ENCODE measurements at regions not wholly inside any gene's neighbourhood (a gene's known extent, or its start where the extent isn't known, plus 50 kb on each side); places are given as distances from the start of the nearest gene placed in this dataset.

DNA sequence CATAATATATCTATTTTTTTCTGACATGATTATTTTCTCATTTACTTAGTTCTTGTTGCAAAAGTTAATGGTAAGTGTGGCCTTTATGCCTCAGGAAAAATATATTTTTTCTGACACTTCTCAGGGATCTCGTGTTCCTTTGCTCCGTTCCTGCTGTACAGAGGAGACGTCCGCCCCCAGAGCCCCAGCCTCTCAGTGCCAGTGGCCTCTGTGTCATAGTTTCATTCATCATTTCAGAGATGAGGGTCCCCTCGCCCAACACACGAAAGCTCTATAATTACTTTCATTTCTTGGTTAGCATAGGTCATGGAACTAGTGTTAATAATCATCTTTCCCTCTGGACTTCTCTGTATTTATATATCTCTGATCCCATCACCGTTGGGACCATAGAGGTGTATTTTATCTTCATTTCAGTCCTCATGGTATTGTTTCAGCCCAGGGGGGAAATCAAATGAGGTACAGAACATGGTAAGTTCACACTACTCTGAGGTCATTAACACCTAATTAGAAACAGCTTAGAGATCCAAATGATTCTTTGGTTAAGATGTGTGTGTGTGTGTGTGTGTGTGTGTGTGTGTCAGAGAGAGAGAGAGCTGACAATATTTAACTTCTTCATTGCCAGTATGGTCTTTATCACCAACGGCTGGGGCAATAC is 631.1 kb upstream of the TENM3 start:
- FAIRE-seq (no peak), DNase-seq (ENCODE audit: extremely low spot score, insufficient read length, low read depth) (no peak)

DNA sequence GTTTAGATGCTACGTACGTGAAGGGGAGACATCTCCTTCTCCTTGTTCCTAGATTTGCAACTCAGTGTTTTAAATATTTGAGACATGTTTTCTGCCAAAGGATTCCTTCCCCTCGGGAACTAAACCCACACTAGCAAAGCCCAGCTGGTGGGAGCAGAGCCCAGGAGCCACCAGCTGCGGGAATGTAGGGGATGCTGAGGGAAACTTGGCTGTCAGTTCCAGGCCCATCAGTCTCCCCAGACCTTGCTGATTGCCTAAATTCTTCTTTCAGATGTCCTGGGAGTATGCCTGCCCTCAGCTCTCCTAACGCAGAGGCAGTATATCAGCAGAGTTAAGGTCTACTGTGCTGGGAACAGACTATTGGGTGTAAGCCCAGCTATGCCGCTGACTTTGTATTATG is 630.0 kb upstream of the TENM3 start:
- DNase-seq (ENCODE audit: extremely low spot score, insufficient read length, low read depth) (no peak), FAIRE-seq (no peak)

DNA sequence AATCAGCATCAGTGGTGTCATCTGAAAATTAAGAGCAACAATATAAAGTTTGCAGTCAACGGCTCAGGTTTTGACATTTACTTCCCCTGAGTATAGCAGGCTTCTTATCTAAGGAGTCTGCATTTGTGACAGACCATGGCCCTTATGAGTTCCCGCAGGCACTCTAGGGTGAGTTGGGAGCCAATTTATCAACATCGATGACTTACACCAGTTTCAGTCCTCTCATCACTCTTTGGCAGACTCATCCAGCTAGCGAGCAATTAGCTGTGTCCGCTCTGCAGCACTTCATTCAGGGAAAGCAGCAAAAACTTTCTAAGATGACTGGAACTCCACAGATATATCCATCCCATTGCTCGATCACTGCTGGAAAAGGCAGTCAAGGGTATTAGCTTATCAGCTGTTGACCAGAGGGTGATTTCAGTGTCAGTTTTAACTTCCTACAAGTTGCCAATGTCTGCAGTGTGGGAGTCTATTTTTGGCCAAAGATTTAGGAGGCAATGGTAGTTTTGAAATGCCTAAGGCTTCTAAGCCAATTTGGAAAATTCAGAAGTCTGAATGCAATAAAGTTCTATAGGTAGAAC is 625.1 kb upstream of the TENM3 start:
- FAIRE-seq (no peak), DNase-seq (ENCODE audit: extremely low spot score, insufficient read length, low read depth) (no peak)

DNA sequence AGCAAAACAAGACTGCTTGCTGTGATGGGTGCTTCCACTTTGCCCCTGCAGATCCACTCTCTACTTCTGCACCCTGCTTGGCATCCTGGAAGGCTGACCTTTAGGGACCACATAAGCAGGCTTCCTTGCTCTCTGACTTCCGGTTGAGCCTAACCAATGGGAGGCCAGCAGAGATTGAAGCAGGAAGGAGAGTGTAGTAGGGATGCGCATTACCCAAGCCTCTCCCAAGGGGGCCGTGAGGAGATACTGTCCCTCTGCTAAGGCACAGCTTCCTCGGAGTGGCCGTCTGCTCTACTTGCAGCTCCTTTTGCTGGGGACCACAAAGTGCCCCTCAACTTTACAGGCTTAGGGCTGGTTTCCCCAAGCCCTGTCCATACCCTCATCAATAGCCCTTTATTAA is 624.3 kb upstream of the TENM3 start:
- no peak for FAIRE-seq
- no peak for DNase-seq (ENCODE audit: extremely low spot score, insufficient read length, low read depth)

DNA sequence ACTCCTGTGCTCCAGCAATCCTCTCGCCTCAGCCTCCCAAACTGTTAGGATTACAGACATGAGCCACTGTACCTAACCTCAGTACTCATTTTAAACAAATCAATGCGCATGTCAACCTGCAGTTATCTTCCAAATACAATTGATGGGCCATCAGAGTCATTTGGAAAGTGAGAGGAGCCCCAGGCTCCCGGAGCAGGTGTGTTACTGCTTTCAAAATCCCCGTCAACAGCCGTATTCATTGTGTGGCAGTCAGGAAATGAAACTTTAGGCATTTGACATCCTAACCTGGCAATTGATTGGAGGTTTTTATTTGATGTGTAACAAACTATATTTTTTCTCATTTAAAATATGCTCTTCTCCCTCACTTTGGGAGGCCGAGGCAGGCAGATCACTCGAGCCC is 623.6 kb upstream of the TENM3 start:
- FAIRE-seq (no peak), DNase-seq (ENCODE audit: extremely low spot score, insufficient read length, low read depth) (no peak)

DNA sequence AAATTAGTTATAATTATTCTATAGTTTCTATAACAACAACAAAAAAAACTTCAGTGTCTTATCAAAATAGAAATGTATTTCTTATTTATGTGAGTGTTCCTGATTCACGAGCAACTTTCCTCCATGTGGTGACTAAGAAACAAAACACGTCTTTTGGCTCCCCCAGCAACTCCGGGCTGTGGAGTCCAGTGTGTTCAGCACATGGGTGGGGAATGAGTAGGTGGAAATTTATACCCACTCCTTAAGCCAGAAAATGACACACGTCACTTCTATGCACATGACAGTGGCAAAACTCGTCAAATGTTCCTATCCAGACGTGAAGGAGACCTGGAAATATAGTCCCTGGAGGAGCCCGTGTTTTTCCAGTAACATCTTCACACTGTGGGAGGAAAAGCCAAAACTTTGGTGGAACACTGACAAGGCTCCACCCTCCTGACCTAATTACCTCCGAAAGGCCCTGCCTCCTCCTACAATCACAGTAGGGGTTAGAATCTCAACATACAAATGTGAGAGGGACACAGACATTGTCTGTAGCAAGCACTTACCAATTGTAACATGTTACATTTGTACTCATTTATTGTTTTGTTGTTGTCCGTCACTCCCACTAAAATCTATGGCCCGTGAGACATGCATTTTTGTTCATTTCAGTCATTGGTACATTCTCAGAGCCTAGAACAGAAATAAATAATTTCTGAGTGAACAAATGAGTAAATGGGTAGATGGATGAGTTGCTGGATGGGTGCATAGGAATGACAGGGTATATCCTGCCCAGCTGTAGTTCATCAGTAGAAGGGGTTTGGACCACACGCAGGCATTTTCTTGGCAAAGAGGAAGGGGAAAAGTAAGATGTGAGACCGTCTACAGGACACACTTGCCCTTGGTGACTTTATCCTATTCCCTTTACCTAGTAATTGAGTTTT is 605.8 kb upstream of the TENM3 start:
- DNase-seq (ENCODE audit: extremely low spot score, insufficient read length, low read depth) (no peak), FAIRE-seq (no peak)

DNA sequence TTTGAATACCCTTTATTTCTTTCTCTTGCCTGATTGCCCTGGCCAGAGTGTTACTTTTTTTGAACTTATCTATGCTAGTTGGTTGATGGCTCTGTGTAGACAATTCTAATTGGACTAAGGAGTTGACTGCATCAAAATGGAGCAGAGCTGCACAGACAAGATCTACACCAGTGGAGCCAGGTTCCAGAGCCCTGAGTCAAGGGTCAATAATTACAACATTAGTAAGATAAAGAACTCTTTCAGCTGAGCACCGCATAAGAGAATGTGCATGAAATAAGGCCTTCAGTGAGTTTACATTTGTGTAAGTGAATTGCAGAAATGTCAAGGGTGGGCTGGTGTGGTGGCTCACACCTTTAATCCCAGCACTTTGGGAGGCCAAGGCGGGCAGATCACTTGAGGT is 599.7 kb upstream of the TENM3 start:
- no peak for FAIRE-seq
- no peak for DNase-seq (ENCODE audit: extremely low spot score, insufficient read length, low read depth)

DNA sequence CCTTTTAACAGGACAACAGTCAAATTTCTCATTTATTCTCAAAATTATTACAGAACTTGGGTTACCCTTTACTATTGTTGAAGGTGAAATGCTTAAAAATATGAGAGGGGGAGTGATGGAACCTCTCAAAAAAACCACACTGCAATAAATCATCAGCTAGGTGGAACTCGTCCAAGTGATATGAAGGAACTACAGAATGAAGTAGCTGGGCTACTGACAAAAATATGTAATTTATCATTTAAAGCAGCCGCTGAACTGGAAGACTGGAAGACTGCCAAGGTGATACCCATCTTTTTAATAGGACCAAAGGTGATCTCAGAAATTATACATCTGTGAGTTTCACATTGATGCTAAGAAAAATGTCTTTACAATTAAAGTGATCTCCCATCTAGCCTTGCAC is 597.7 kb upstream of the TENM3 start:
- FAIRE-seq (no peak), DNase-seq (ENCODE audit: extremely low spot score, insufficient read length, low read depth) (no peak)

DNA sequence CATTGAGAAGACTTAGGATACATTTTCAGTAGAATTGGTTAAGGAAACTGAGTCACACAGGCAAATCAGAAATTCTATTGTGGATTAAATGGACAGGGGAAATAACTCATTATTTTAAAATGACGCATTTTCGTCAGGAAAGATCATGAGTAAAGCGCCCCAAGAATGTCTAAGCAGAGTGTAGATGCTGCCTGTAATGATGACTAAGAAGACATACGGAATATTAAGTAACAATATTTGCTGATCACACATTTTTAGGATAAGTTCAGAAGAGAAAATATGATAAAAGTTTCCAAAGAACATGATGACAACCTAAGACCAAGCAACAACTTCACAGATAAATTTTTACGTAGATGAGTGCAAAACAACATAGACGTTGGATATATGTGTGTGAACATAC is 596.3 kb upstream of the TENM3 start:
- DNase-seq (ENCODE audit: extremely low spot score, insufficient read length, low read depth) (no peak), FAIRE-seq (no peak)

DNA sequence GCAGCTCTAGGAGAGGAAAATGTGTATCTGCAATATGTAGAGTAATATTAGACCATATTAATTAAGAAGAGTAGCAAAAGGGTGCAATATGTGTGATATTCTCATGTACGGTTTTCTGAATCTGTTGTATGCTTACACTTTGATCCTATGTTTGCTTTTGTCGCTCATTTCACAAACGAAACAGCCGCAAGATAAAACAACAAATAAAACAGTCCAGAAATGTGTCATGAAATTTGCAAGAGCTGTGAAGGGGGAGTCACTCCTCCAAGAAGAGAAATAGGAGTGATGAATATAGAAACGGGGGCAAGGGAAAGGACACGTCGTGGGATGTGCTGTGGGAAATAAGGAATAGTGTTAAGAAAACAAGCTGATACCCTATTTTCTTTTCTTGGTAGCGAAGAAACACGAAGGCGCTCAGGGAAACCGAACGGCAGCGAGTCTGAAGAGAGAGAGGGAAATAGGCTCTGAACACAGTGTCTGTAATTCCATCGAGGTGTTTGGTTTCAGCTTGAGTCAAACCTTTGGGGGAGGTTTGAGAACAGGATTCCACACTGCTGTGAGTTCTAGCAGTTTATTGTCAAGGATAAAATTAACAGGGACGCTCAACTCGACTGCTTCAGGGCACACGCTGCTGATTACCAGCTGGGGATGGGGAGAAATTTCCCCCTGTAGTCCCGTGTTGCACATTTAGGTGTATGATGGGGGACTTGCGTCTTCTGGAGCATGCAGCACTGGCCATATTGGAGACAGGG is 595.6 kb upstream of the TENM3 start:
- no peak for DNase-seq (ENCODE audit: extremely low spot score, insufficient read length, low read depth)
- no peak for FAIRE-seq

DNA sequence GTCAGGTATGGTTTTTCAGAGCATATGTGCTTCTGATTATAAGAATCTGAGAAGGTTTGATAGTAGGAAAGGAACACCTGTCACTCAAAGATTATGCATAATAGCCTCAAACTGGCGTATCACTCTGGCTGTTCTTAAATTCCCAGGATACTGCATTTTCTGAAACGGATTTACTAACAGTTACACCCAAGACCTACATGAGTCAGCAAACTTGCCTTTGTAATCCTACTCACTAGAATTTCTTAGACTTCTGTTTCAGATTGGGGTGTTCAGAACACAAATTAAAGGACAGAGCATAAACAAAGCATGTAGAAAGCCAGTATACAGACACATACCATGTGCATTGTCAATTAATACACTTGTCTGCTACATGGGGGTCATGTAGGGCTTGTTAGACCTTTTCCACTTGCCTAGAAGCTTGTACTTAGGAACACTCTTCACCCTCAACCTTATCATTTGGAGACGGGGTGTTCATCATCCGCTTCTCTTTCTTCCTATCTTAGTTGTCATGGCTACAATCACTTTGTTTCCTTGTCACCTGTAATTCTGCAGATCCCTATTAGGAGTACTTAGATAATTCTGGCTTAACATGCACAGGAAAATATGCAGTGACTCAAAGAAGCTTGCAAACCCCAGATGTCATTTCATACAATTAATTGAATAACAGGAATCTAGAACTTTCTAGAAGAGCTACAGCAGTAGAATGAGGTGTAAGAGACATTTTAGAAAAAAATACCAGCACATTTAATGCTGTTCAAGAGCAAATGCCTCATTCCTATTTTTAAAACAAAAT is 593.0 kb upstream of the TENM3 start:
- DNase-seq (ENCODE audit: extremely low spot score, insufficient read length, low read depth) (no peak), FAIRE-seq (no peak)

DNA sequence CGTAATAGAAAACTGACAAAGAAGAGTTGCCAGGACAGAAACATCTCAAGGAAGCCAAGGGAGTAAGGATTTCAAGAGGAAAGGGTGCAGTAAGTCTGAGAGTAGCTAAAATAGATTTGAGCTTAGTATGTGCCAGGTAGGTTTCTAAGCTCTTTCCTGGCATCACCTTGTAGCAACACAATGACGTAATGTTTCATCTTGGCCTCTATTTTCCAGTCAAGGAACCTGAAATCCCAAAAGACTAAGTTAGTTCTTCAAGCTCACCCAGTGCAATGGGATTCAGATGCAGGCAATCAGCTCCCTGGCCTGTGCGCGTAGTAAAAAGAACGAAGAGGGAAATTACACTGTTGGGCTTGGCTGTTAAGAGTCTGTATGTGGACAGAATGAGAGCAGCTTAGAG is 586.5 kb upstream of the TENM3 start:
- FAIRE-seq (no peak), DNase-seq (ENCODE audit: extremely low spot score, insufficient read length, low read depth) (no peak)

DNA sequence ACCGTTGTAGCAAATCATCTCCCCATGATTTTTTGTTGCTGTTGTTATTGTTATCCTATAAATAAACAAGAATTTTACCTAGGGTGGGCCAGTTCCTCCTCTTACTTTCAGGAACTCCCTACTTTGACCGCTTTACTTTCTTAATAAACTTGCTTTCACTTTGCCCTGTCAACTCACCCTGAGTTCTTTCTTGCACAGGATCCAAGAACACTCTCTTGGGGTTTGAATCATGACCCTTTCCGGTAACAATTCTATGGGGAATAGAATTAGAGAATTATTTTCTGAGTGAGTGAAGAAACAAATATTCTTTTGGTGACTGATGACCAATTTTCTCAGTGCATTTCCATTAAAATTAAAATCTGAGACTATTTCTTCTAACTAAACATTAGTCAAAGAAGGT is 584.0 kb upstream of the TENM3 start:
- DNase-seq (ENCODE audit: extremely low spot score, insufficient read length, low read depth) (no peak), FAIRE-seq (no peak)

DNA sequence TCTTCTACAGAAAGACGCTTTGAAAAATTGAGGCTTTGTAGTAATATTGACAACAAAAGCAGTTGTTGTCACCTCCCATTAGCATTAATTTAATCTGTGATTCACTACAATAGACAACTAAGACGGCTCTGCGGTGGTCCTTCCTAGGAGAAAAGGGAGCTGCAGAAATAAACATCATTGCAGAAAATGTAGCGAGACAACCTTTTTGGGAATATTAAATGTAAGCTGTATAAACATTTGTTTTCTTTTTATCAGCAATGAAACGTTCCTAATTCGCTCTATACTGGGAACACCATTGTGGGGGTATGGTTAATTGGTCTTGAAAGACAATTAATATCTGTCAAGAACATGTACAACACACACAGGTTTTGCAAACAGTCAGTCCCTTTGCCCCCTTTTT is 583.3 kb upstream of the TENM3 start:
- DNase-seq (ENCODE audit: extremely low spot score, insufficient read length, low read depth) (no peak), FAIRE-seq (no peak)

DNA sequence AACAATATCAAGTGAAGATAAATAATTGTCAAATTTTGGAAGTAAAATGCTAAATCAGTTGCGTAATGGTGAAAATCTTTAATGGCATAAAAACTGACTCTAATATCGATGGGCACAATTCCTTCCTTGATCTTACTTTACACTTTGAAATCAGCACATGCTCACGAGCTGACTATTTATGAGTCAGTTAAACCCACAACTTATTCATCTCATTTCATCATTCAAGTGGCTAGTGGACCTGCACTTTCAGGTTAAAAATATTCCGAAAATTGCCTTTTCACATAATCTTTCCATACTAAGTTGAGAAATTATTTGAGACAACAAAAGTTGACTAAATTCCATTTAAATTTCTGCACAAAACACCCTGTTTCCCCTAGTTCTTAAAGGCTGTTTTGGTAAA is 582.1 kb upstream of the TENM3 start:
- DNase-seq (ENCODE audit: extremely low spot score, insufficient read length, low read depth) (no peak), FAIRE-seq (no peak)

DNA sequence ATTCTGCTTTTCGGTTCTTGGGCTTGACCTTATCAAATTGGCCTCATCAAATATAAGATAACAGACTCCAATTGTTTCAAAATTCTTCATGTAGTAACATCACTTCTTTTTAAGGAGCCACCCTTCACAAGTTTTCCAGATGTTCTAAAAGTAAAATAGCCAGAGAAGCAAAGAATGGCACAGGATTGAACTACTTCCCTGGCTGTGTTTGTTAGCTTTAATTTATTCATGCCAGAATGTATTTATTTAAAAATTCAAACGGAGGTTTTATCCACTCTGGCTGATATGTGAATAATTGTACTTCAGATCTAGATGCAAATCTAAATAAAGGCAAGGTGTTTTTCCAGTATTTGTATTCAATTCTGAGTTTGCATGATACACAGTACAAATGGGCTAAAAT is 581.3 kb upstream of the TENM3 start:
- FAIRE-seq (no peak), DNase-seq (ENCODE audit: extremely low spot score, insufficient read length, low read depth) (no peak)

DNA sequence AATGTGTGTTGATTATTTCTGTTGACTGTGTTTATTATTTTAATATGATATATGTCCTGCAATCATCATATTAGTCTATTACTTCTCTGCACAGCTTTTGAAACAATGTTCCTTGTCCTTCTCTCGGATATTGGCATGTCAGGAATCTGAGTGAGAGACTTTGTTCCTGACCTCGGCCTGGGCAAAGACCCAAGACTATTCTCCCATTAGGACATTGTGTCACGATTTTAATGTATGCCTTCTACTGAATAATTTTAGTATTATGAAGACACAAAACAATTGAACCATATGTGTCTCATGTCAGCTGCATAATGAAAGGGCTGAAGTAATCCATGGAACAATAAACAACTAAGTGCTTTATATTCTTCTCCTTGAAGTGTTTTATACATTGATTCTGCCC is 580.8 kb upstream of the TENM3 start:
- FAIRE-seq: no peak
- no peak for DNase-seq (ENCODE audit: extremely low spot score, insufficient read length, low read depth)

DNA sequence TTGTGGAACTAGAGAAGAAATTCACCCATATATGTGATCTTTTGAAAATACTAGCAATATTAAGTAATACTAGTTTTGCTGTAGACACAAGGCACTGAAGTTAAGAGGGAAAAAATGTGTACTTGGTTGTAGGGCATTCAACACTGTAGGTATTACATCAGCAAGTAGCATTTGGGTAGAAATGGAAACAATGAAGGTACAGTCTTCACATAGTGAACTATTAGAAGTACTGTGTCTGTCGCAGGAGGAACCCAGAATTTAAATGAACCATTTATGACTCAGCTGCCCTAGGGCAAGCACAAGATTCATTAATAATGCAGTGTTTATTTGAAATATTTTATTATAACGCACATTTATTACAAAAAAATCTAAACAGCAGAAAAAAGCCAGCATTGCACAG is 572.7 kb upstream of the TENM3 start:
- DNase-seq (ENCODE audit: extremely low spot score, insufficient read length, low read depth) (no peak), FAIRE-seq (no peak)

DNA sequence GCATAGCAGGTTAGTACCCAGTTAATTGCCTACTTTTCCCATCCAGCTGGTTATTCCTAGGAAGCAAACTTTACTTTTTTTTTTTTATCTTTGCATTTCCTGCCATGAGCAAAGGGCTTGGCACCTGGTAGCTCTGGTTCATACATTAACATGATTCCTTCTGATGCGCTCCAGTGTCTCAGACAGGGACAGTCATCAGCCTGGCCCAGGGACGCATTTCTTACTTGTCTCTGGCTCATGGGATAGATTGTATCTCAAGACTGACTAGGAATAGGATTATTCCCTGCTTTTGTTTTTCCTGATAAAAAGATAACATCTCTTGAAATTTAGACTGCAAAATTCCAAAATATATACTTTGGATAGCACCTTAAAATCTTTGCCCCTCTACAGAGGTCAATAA is 571.5 kb upstream of the TENM3 start:
- DNase-seq (ENCODE audit: extremely low spot score, insufficient read length, low read depth) (no peak), FAIRE-seq (no peak)

DNA sequence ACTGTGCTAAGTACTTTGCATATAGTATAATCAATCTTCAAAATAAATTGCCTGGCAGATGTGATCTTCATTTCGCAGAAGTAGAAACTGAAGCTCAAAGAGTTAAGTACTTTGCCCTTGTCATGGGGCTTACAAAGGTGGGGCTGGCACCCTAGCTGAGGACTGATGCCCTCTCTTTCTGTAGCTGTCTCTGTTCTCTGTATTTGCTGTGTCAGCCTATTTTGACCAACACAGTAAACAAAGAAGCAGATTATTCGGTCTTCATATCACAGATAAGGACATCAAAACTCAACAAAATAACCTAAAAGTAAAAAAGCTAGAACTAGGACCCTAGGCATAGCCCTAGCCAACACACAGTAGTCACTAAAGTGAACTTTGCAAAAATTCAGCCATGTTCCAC is 570.5 kb upstream of the TENM3 start:
- FAIRE-seq (no peak), DNase-seq (ENCODE audit: extremely low spot score, insufficient read length, low read depth) (no peak)
